Keratinocyte (primary cell): ENCODE measurements at regions not wholly inside any gene's neighbourhood (a gene's known extent, or its start where the extent isn't known, plus 50 kb on each side); places are given as distances from the start of the nearest gene placed in this dataset.
"Not testable (repeated sequence)": the region's sequence is repeated elsewhere in the genome, so short reads cannot be mapped to it uniquely, and the experiment has no call there.

Experiments
- EZH2 ChIP-seq: IDR thresholded peaks from one replicate; pipeline ENCODE4 v1.6.1; 2012; ENCODE audit warnings: inconsistent platforms, mild to moderate bottlenecking, low read length, moderate library complexity
- TF ChIP-seq, protein P1 (sequence below), 3 experiments: IDR thresholded peaks in 1 of 3; conservative IDR thresholded peaks in 1 of 3; optimal IDR thresholded peaks in 1 of 3; 2 replicates in 2 of 3; 3 replicates in 1 of 3; pipeline versions ENCODE3 to v1.5.1; 2011; ENCODE audit warnings: low read length in 3 of 3, mild to moderate bottlenecking in 3 of 3, moderate library complexity in 2 of 3, control low read depth in 1 of 3, inconsistent platforms in 1 of 3; ENCODE audit not compliant: insufficient read depth in 2 of 3; ENCODE audit errors: extremely low read depth in 1 of 3

- TF ChIP-seq, protein P1, sequence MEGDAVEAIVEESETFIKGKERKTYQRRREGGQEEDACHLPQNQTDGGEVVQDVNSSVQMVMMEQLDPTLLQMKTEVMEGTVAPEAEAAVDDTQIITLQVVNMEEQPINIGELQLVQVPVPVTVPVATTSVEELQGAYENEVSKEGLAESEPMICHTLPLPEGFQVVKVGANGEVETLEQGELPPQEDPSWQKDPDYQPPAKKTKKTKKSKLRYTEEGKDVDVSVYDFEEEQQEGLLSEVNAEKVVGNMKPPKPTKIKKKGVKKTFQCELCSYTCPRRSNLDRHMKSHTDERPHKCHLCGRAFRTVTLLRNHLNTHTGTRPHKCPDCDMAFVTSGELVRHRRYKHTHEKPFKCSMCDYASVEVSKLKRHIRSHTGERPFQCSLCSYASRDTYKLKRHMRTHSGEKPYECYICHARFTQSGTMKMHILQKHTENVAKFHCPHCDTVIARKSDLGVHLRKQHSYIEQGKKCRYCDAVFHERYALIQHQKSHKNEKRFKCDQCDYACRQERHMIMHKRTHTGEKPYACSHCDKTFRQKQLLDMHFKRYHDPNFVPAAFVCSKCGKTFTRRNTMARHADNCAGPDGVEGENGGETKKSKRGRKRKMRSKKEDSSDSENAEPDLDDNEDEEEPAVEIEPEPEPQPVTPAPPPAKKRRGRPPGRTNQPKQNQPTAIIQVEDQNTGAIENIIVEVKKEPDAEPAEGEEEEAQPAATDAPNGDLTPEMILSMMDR (optimal IDR thresholded peaks at IDR 0.05 in 1 of 3, IDR thresholded peaks at IDR 0.05 in 1 of 3, conservative IDR thresholded peaks at IDR 0.05 in 1 of 3; ENCODE audit: extremely low read depth in 1 of 3, insufficient read depth in 2 of 3, low read length in 3 of 3), result not testable (repeated sequence)
- TF ChIP-seq EZH2, result not testable (repeated sequence)
These were observed 75.4 kb downstream of the C9orf152 start for GRCh38 chr9:110132531-110132930.
